Skin epidermis (tissue), 12 donors: ENCODE measurements at regions not wholly inside any gene's neighbourhood (a gene's known extent, or its start where the extent isn't known, plus 50 kb on each side); places are given as distances from the start of the nearest gene placed in this dataset.
"Not testable (repeated sequence)": the region's sequence is repeated elsewhere in the genome, so short reads cannot be mapped to it uniquely, and the experiment has no call there.

Experiments
- H3K27ac ChIP-seq, 21 experiments: fragments of 200-600 bp; sonication (generic) in 11 of 21; one replicate each; pipeline ENCODE4 v1.5.0; 2020; ENCODE audit warnings: mild to moderate bottlenecking in 3 of 21, inconsistent platforms in 2 of 21, moderate library complexity in 2 of 21
- H3K4me3 ChIP-seq, 7 experiments: fragments of 200-600 bp; sonication (generic) in 2 of 7; one replicate each; pipeline ENCODE4 v1.5.0; 2020; ENCODE audit warnings: inconsistent platforms in 2 of 7, mild to moderate bottlenecking in 2 of 7, moderate library complexity in 1 of 7

GRCh38 chr6:163745536-163746400 lies 331.2 kb downstream of the QKI start:
- Histone ChIP-seq H3K27ac (no peak overlapping the region), H3K4me3 (no peak overlapping the region)

GRCh38 chr6:163744256-163744925 lies 329.9 kb downstream of the QKI start:
- Histone ChIP-seq H3K27ac (no peak overlapping the region), H3K4me3 (no peak overlapping the region)

- H3K27ac ChIP-seq: no peak overlapping the region
- H3K4me3 ChIP-seq: no peak overlapping the region
These were observed 329.3 kb downstream of the QKI start for GRCh38 chr6:163743796-163744195.

GRCh38 chr6:163741743-163742363 lies 327.3 kb downstream of the QKI start:
- Histone ChIP-seq H3K27ac (no peak overlapping the region), H3K4me3 (no peak overlapping the region)

GRCh38 chr6:163741342-163741741 lies 326.8 kb downstream of the QKI start:
- H3K27ac ChIP-seq: no peak overlapping the region
- no peak overlapping the region for H3K4me3 ChIP-seq

- no peak overlapping the region for H3K27ac ChIP-seq
These were observed 325.4 kb downstream of the QKI start for GRCh38 chr6:163739966-163740365.

GRCh38 chr6:163739408-163739725 lies 324.8 kb downstream of the QKI start:
- Histone ChIP-seq H3K4me3 (no peak overlapping the region), H3K27ac (no peak overlapping the region)

More at GRCh38 chr6:163739966-163740365, 325.4 kb downstream of the QKI start:
- no peak overlapping the region for H3K4me3 ChIP-seq

GRCh38 chr6:163738725-163739407 lies 324.3 kb downstream of the QKI start:
- Histone ChIP-seq H3K4me3 (no peak overlapping the region), H3K27ac (no peak overlapping the region)

- Histone ChIP-seq H3K4me3 (no peak overlapping the region), H3K27ac (no peak overlapping the region)
These were observed 323.8 kb downstream of the QKI start for GRCh38 chr6:163738304-163738703.

GRCh38 chr6:163735076-163735475 lies 320.6 kb downstream of the QKI start:
- no peak overlapping the region for H3K4me3 ChIP-seq
- H3K27ac ChIP-seq: no peak overlapping the region

GRCh38 chr6:163733061-163733460 lies 318.5 kb downstream of the QKI start:
- H3K4me3 ChIP-seq: no peak overlapping the region
- no peak overlapping the region for H3K27ac ChIP-seq

- no peak overlapping the region for H3K4me3 ChIP-seq
- no peak overlapping the region for H3K27ac ChIP-seq
These were observed 318.0 kb downstream of the QKI start for GRCh38 chr6:163732479-163732878.

GRCh38 chr6:163732014-163732351 lies 317.5 kb downstream of the QKI start:
- H3K27ac ChIP-seq, H3K4me3 ChIP-seq: not testable (repeated sequence)

- H3K27ac ChIP-seq: no peak overlapping the region
These were observed 316.9 kb downstream of the QKI start for GRCh38 chr6:163731215-163732013.

GRCh38 chr6:163730246-163731210 lies 316.0 kb downstream of the QKI start:
- Histone ChIP-seq H3K4me3 (no peak overlapping the region), H3K27ac (no peak overlapping the region)

More at GRCh38 chr6:163731215-163732013, 316.9 kb downstream of the QKI start:
- H3K4me3 ChIP-seq: no peak overlapping the region

GRCh38 chr6:163729127-163729872 lies 314.8 kb downstream of the QKI start:
- Histone ChIP-seq H3K4me3 (no peak overlapping the region), H3K27ac (no peak overlapping the region)

- Histone ChIP-seq H3K4me3 (no peak overlapping the region), H3K27ac (no peak overlapping the region)
These were observed 314.1 kb downstream of the QKI start for GRCh38 chr6:163728442-163729126.
